ENCODE measurements at regions not wholly inside any gene's neighbourhood (a gene's known extent, or its start where the extent isn't known, plus 50 kb on each side); places are given as distances from the start of the nearest gene placed in this dataset.

DNA sequence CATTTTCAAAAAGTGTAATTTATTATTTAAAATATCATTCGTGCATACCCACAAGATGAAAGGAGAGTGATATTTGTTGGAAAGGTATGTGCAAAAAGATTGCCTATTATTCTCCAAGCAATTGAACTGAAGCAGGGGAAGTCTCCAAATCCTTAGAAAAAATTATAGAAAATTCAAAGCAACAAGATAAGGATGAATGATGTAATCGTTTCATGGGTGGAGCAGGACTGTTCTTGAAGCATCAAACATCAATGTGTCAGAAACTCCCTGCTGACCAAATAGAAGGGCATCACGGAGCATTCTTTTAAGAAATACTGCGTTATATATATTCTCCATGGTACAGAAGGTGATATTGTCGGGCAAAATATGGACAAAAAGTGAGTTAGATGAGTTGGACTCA, 87.9 kb upstream of the SPAG17 start:
- TF ChIP-seq, protein P1, sequence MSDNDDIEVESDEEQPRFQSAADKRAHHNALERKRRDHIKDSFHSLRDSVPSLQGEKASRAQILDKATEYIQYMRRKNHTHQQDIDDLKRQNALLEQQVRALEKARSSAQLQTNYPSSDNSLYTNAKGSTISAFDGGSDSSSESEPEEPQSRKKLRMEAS (IDR thresholded peaks at IDR 0.05; ENCODE audit: low read depth, low read length), result no peak
- no peak for TF ChIP-seq POLR2A (IDR thresholded peaks at IDR 0.05; ENCODE audit: extremely low read depth, insufficient read length)
- DNase-seq (ENCODE audit: low read depth), result no peak
- no peak overlapping the region for H3K4me3 ChIP-seq (ENCODE audit: low read depth, low read length)

DNA sequence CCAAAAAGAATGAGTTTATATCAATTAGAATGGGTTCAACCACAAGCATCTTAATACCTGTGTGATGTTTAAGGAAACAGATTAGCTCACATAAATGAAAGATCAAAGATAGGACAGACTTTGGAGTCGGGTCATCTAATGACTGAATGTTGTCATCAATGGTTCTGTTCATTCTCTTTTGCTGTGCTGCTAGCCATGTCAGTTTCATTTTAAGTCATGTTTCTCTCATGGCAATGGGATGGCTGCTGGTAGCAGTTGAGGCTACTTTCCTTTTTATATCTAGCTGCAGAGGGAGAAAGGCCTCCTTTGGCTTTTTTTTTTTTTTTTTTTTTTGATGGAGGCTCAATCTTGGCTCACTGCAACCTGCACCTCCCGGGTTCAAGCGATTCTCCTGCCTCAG, 86.9 kb upstream of the SPAG17 start:
- TF ChIP-seq MYC (IDR thresholded peaks at IDR 0.05; ENCODE audit: low read depth, low read length) (no peak), POLR2A (IDR thresholded peaks at IDR 0.05; ENCODE audit: extremely low read depth, insufficient read length) (no peak)
- TF ChIP-seq, protein P1 (IDR thresholded peaks at IDR 0.05; ENCODE audit: low read depth, low read length), result no peak
- TF ChIP-seq, protein P2, sequence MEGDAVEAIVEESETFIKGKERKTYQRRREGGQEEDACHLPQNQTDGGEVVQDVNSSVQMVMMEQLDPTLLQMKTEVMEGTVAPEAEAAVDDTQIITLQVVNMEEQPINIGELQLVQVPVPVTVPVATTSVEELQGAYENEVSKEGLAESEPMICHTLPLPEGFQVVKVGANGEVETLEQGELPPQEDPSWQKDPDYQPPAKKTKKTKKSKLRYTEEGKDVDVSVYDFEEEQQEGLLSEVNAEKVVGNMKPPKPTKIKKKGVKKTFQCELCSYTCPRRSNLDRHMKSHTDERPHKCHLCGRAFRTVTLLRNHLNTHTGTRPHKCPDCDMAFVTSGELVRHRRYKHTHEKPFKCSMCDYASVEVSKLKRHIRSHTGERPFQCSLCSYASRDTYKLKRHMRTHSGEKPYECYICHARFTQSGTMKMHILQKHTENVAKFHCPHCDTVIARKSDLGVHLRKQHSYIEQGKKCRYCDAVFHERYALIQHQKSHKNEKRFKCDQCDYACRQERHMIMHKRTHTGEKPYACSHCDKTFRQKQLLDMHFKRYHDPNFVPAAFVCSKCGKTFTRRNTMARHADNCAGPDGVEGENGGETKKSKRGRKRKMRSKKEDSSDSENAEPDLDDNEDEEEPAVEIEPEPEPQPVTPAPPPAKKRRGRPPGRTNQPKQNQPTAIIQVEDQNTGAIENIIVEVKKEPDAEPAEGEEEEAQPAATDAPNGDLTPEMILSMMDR (IDR thresholded peaks at IDR 0.05; ENCODE audit: low read depth, low read length), result no peak
- H3K4me3 ChIP-seq (ENCODE audit: low read depth, low read length), result no peak overlapping the region
- no peak for DNase-seq (ENCODE audit: low read depth)

DNA sequence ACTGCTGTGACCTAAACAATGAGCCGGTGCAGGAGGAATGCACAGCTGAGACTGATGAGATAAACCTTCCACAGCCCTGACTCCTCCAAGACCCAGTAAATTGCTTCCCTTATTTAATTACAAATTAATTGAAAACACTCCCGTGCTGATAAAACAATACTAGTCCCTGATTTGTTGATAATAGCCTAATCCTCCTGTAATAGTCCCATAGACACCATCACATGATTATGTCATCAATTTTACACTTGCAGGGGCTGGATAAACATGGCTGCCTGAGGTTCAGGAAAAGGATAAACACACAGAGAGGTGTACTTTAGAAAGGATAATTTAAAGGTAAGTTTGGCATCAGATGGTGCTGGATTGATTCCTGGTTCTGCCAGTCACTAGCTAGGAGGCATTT, 84.6 kb upstream of the SPAG17 start:
- TF ChIP-seq MYC (IDR thresholded peaks at IDR 0.05; ENCODE audit: low read depth, low read length) (no peak), POLR2A (IDR thresholded peaks at IDR 0.05; ENCODE audit: extremely low read depth, insufficient read length) (no peak)
- TF ChIP-seq, protein P1 (IDR thresholded peaks at IDR 0.05; ENCODE audit: low read depth, low read length), result no peak
- TF ChIP-seq, protein P2 (IDR thresholded peaks at IDR 0.05; ENCODE audit: low read depth, low read length), result no peak
- DNase-seq (ENCODE audit: low read depth), result no peak
- H3K4me3 ChIP-seq (ENCODE audit: low read depth, low read length), result no peak overlapping the region

DNA sequence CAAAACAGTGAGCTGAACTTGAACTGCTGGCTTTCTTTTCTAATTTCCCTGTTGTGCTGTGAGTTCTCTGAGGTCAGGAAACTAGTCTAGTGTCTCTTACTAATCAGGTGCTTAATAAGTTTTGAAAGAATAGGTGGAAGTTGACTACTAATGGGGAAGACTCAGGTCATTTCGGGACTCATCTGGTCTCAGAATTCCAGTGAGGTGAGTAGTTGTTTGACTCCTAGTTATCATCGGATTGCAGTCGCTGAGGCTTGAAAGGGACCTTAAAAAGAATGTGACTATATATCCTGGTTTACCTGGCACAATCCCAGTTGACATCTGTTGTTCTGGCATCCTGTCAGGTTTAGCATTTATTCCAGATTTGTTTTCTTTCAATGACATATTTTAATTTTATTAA, 81.4 kb upstream of the SPAG17 start:
- TF ChIP-seq POLR2A (IDR thresholded peaks at IDR 0.05; ENCODE audit: extremely low read depth, insufficient read length) (no peak), MYC (IDR thresholded peaks at IDR 0.05; ENCODE audit: low read depth, low read length) (no peak)
- TF ChIP-seq, protein P1 (IDR thresholded peaks at IDR 0.05; ENCODE audit: low read depth, low read length), result no peak
- TF ChIP-seq, protein P2 (IDR thresholded peaks at IDR 0.05; ENCODE audit: low read depth, low read length), result no peak
- no peak overlapping the region for H3K4me3 ChIP-seq (ENCODE audit: low read depth, low read length)
- no peak for DNase-seq (ENCODE audit: low read depth)

DNA sequence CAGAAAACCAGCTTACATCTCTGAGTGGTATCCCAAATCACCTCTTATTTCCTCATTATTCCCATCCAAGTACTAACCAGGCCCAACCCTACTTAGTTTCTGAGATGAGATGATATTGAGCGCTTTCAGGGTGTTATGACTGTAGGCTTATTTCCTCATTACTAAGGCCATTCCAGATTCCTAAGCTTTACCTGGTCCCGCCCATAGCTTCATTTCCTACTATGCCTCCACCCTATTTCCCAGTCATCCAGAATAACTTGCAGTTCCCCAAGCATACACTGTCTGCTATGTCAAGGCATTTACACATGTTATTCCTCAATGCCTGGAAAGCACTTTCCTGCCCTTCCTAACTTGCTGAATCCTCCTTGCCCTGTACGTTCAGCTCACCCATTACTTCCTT, 79.3 kb upstream of the SPAG17 start:
- H3K4me3 ChIP-seq (ENCODE audit: low read depth, low read length), result no peak overlapping the region
- DNase-seq (ENCODE audit: low read depth), result no peak
- TF ChIP-seq, protein P2 (IDR thresholded peaks at IDR 0.05; ENCODE audit: low read depth, low read length), result no peak
- no peak for TF ChIP-seq POLR2A (IDR thresholded peaks at IDR 0.05; ENCODE audit: extremely low read depth, insufficient read length)
- TF ChIP-seq, protein P1 (IDR thresholded peaks at IDR 0.05; ENCODE audit: low read depth, low read length), result no peak
- no peak for TF ChIP-seq MYC (IDR thresholded peaks at IDR 0.05; ENCODE audit: low read depth, low read length)

DNA sequence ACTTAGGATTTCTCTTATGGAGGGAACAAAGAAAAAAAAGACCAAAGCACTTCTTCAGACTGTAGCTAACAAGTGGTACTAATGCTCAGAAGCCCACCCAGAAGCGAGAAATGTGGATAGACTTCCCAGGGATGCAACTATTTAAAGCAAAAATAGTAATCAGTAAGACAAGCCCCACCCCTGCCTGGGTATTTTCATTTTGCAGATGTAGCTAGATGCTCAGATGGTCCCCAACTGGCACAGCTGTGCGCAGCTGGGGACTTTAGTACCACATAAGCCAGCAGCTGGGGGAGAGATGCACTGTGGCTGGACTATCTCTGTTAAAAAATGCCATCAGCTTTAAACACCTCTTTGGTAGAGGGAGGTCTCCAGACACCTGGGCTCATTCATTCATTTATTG, 77.8 kb upstream of the SPAG17 start:
- no peak for DNase-seq (ENCODE audit: low read depth)
- TF ChIP-seq MYC (IDR thresholded peaks at IDR 0.05; ENCODE audit: low read depth, low read length), result no peak
- TF ChIP-seq, protein P1 (IDR thresholded peaks at IDR 0.05; ENCODE audit: low read depth, low read length), result no peak
- TF ChIP-seq, protein P2 (IDR thresholded peaks at IDR 0.05; ENCODE audit: low read depth, low read length), result no peak
- TF ChIP-seq POLR2A (IDR thresholded peaks at IDR 0.05; ENCODE audit: extremely low read depth, insufficient read length), result no peak
- H3K4me3 ChIP-seq (ENCODE audit: low read depth, low read length), result no peak overlapping the region
